Activated CD4-positive, alpha-beta T cell treated with anti-CD3 and anti-CD28 coated beads, Interleukin-2, Interleukin-4, amounts not matched to agents 100 ng/mL and 50 ng/mL, durations not matched to agents 16 hours and 8 hours (primary cell): ENCODE measurements at regions not wholly inside any gene's neighbourhood (a gene's known extent, or its start where the extent isn't known, plus 50 kb on each side); places are given as distances from the start of the nearest gene placed in this dataset.

Source experiments
- DNase-seq: peaks from one replicate; pipeline ENCODE4 v3.0.0-alpha.2; 2020; ENCODE audit warnings: low spot score

DNA sequence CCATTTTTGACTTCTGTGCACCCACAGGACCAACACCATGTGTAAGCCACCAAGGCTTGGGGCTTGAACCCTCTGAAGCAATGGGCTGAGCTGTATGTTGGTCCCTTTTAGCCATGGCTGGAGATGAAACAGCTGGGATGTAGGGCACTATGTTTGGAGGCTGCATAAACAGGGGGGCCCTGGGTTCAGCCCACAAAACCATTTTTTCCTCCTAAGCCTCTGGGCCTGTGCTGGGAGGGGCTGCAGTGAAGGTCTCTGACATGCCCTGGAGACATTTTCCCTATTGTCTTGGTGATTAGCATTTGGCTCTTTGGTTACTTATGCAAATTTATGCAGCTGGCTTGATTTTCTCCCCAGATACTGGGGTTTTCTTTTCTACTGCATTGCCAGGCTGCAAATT lies 144.9 kb downstream of the ZNF326 start:
- DNase-seq: no peak

DNA sequence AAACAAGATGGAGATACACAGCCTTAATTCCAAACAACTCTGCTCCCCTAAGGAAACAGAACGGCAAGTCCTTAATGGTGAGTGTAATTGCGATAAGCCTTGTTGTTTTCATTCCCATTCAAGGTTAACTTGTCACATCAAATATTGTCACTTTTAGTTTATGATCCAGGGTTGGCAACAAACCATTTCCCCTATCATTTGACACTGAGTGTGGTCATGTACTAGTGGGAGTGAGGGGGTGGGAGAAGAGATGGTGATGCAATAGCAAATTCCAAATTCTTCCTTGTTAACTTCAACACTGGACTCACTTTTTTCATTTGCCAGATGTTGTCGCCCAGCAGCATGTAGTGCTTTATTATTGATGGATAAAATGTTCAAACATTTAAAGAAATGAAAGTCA lies 140.4 kb downstream of the ZNF326 start:
- no peak for DNase-seq

DNA sequence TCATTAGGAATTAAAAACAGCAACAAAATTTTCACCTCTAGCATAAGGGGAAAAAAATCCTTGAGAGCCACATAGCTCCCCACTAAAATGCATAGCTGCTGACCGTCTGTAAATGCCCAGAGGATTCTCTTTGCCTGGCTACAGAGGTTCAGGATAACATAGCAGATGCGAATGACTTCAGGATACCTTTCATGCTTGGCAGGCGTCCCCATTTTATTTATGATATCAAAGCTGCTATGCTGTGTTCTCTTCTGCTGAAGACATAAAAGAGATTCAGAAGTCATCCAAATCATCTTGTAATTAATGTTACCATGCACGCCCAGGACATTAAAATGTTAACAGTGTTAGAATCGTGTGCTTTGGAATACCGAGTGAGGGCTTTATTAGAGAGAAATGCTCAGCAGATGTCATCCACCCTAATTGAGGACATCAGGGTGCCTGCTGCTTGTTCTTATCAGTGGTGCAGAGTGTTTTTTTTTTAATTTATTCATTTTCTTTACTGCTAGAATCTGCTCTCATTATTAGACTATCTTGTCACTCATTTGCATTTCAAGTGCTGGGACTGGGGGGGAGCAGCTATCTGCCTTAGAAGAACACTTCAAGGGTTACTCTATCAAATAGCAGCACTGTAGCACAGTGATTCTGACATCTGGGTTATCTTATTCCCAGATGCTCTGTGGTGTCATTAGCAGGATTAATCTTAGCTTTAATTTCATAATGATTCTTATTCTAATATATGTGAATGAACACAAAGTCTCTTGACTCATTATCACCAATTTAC lies 139.5 kb downstream of the ZNF326 start:
- no peak for DNase-seq

DNA sequence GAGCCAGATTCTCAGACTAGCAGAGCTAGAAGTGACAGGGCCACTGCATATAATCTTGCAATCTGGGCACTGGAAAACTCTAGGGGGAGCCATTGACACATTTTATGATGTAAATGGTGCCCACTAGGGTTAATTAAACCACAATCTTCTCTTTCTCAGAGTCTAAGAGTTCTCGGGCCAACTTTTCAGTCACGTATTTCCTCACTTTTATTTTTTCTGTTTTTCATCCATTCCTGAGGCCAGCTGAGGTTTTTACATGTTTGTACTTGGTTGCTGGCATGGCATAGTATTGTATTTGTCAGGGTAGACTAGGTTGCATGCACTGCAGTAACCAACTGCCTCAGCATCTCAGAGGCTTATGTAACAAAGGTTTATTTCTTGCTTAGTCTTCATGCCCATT lies 138.2 kb downstream of the ZNF326 start:
- DNase-seq: peak; percentile 20

DNA sequence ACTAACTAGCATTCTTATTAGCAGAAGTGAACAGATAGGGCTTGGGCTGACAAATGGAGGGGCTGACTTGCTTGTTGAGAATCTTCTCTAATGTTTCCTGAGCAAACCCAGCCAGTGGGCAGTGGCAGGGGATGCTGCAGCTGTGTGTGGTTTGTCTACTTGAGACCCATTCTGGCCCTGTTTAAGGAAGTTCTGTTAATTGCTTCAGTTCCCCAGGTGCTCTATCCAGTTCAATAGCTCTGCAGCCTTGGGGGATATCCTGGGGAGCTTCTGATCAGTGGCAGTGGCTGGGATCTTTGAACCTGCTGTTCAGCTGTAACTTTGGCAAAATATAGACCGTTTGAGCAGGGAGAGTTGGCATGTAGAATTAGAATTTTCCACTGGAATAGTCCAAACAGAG lies 137.4 kb downstream of the ZNF326 start:
- DNase-seq: no peak

DNA sequence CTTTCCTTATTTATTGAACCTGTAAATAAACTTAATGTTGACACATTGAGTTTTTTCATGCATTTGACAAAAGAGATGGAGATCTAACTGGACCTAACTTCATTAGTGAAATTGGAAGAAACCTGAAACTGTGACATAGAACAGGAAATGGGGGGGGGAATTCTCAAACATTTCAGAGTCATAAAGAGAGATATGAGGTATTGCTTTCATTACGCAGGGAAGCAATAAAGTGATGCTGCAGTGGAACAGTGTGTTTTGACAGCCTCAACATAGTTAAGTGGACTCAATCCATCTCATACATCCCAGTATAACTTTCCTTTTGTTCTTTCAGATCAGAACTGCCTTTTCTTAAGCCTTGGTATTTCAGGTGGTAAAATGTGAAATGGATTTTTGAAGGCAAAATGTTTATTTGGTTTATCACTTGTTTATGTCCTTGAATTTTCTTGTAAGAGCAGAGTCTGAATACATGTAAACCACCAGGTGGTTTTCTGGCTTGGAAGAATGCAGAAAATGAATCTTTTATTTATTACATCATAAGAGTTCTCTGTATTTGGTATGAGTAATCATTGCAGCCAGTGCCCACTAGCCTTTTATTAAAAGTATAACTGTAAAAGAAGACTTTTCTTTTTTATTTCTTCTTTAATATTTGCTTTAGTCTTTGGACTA lies 132.5 kb downstream of the ZNF326 start:
- DNase-seq: no peak

GRCh38 chr1:90126834-90127233 lies 131.9 kb downstream of the ZNF326 start:
- no peak for DNase-seq

DNA sequence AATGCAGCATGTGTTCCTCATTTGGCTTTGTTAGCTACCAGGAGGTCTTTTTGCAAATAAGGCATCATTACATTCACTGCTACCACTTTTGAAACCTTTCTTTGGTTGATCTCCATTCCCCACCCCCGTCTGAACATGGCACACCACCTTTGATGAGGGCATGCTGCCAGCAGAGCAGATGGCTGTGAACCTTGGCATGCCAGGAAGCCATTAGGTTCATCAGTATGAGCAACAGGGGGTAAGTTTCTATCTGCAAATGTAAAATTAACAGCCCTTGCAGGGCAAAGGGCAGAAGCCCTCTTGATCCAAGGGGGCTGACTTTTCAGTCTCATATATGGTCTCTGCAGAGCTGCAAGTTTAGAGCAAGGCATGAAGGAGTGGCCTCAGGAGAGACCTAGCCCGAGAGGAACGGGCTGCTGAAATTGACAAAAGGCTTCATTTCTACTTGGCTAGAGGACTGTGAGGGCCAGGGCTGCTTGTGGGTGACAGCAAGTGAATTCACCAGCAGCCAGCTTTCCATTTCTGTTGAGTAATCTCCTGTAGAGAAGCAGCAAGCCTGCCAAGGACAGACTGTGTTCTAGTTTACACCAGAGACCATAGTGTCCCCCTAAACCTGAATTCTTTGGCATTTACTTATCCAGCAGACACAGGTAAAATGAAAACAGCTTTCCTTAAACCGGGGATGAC lies 127.9 kb downstream of the ZNF326 start:
- DNase-seq: no peak

GRCh38 chr1:90114521-90115141 lies 119.7 kb downstream of the ZNF326 start:
- DNase-seq: peak; percentile 49

- DNase-seq: no peak
Measured at GRCh38 chr1:90107990-90108389, 113.1 kb downstream of the ZNF326 start.

GRCh38 chr1:90106311-90106710 lies 111.4 kb downstream of the ZNF326 start:
- DNase-seq: no peak

- no peak for DNase-seq
Measured at GRCh38 chr1:90104941-90105538, 110.1 kb downstream of the ZNF326 start.

DNA sequence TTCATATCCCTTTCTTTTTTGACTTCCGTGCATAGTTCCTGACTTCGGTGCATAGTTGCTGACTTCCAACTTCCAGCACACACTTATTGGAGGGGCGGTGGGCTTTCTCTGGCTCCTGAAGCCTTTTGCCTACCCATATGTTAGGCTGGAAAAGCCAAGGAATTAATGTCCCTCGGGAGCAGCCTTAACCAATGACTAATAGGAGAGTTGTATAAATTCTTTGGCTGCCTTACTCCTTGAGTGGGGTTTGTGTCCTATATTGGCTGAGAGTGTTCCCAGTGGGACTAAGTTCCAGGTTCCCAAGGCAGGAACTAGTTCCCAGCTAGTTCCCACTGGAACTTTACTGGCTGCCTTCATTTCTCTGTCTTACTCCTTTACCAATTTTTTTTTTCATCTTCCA lies 105.7 kb downstream of the ZNF326 start:
- DNase-seq: no peak

DNA sequence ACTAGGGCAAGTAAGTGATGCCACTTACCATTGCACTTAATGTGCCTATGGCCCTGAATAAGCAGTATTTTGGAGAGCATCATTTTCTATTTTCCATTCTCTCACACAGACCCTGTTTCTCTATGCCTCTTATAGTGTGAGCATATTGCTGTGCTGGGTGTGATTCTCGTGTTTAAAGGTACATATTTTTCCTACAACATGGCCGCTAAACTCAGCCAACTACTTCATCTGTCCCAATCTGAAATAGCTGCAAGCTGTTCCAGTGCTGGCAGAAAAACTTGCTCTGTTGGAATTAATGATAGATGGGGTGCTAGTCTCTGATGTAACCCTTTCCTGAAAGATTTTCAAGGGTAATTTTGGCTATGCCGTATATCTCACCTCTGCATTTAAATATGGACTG lies 97.5 kb downstream of the ZNF326 start:
- DNase-seq: no peak
